CD1c-positive myeloid dendritic cell (primary cell): ENCODE measurements at regions not wholly inside any gene's neighbourhood (a gene's known extent, or its start where the extent isn't known, plus 50 kb on each side); places are given as distances from the start of the nearest gene placed in this dataset.
"Not testable (repeated sequence)": the region's sequence is repeated elsewhere in the genome, so short reads cannot be mapped to it uniquely, and the experiment has no call there.

Experiments used
- DNase-seq: peaks from one replicate; pipeline ENCODE4 v3.0.0-alpha.2; 2016; ENCODE audit errors: extremely low spot score

- DNase-seq, result no peak
These were observed 164.2 kb upstream of the C1orf174 start for GRCh38 chr1:4064150-4064889.

GRCh38 chr1:4066860-4067599 lies 167.0 kb upstream of the C1orf174 start:
- DNase-seq, result no peak

- DNase-seq, result no peak
These were observed 168.0 kb upstream of the C1orf174 start for GRCh38 chr1:4068076-4068475.

GRCh38 chr1:4071653-4072052 lies 171.6 kb upstream of the C1orf174 start:
- DNase-seq, result no peak

- DNase-seq, result no peak
These were observed 172.5 kb upstream of the C1orf174 start for GRCh38 chr1:4072481-4073153.

GRCh38 chr1:4075436-4076225 lies 175.6 kb upstream of the C1orf174 start:
- no peak for DNase-seq

- DNase-seq, result no peak
These were observed 176.3 kb upstream of the C1orf174 start for GRCh38 chr1:4076346-4076745.

- not testable (repeated sequence) for DNase-seq
These were observed 178.3 kb upstream of the C1orf174 start for GRCh38 chr1:4078091-4078962.

- no peak for DNase-seq
These were observed 179.7 kb upstream of the C1orf174 start for GRCh38 chr1:4079815-4080214.

GRCh38 chr1:4081806-4082711 lies 182.0 kb upstream of the C1orf174 start:
- no peak for DNase-seq

GRCh38 chr1:4083231-4084047 lies 183.4 kb upstream of the C1orf174 start:
- DNase-seq, result no peak

GRCh38 chr1:4084048-4084431 lies 184.0 kb upstream of the C1orf174 start:
- DNase-seq, result no peak

GRCh38 chr1:4084446-4084845 lies 184.4 kb upstream of the C1orf174 start:
- no peak for DNase-seq

GRCh38 chr1:4084896-4085295 lies 184.8 kb upstream of the C1orf174 start:
- DNase-seq, result no peak

GRCh38 chr1:4085546-4085945 lies 185.5 kb upstream of the C1orf174 start:
- no peak for DNase-seq

- no peak for DNase-seq
These were observed 186.2 kb upstream of the C1orf174 start for GRCh38 chr1:4086085-4086850.

- no peak for DNase-seq
These were observed 186.8 kb upstream of the C1orf174 start for GRCh38 chr1:4086921-4087320.
